CD4-positive, alpha-beta T cell treated with Interleukin-12 subunit alpha and Interleukin-12 subunit beta, for 1 hour (primary cell): ENCODE measurements at regions not wholly inside any gene's neighbourhood (a gene's known extent, or its start where the extent isn't known, plus 50 kb on each side); places are given as distances from the start of the nearest gene placed in this dataset.
"Not testable (repeated sequence)": the region's sequence is repeated elsewhere in the genome, so short reads cannot be mapped to it uniquely, and the experiment has no call there.

Experiments used
- DNase-seq: peaks from one replicate; pipeline ENCODE4 v3.0.0-alpha.2; 2020

DNA sequence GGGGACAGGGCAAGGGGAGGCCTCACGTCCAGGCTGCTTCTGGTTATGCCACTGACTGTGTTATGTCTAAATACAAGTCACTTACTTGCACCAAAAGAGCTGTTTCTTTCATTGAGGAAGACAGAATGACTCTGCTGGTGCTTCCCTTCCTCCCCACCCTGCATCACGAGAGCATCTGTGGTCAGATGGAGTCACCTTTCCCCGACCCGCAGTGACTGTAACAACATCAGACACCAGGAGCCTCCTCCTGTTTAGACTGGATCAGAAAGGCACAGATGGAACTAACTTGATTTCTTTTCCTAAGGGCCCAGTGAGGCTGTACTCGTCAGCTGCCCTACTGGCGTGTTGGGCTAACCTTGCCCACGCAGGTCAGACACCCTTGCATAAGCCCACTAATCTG is 90.3 kb upstream of the ZNF536 start:
- DNase-seq, result no peak

DNA sequence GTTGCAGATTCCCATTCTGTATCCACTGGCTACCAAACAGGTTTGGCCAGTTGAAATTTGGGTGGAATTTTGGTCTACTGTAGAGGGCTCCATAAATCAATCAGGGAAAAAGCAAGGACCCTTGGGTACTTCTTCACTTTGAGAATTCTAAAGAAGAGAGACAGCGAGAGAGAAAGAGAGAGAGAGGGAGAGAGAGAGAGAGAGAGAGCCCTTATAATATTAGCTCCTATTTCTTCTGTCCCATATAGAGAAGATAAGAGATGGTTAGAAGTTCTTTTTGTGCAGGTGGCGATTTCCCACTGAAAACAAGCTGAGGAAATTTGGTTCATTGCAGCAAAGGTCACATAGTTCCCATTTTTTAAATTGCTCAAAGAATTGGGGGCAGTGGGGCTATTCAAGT is 88.6 kb upstream of the ZNF536 start:
- no peak for DNase-seq

DNA sequence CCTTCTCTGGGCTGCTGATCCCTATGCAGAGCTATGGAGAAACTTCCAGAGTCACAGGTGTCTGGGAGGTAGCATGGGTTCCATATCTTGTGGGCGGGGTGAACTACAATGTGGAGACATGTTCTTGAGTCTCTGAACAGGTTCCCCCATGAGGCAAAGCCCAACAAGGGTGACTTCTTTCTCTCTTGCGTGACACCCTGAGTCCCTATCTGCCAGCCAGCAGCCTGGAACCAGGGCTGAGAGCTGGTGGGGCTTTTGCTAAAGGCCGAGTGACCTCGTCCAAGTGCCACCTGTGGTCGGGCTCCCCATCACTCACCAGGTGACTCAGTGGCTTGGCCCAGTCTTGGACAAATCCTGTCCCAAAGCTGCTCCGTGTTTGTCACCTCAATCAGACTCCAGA is 88.0 kb upstream of the ZNF536 start:
- DNase-seq, result no peak

DNA sequence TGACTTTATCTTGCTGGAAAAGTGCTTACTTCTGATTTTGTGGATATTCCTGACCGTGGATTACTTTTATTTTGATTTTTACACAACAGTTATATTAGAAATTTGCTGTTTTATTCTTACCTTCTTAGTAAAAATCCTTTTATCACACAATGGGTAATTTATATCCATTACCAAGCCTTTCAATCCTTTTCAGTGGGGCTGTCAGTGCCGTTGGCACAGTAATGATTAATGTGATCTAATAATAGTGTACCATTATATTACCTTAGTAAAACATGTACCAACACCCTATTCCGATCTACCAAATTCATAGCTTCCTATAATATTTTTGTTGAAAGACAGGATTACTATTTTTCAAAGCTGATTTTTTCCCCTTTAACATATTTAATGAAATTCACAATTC is 87.3 kb upstream of the ZNF536 start:
- no peak for DNase-seq

DNA sequence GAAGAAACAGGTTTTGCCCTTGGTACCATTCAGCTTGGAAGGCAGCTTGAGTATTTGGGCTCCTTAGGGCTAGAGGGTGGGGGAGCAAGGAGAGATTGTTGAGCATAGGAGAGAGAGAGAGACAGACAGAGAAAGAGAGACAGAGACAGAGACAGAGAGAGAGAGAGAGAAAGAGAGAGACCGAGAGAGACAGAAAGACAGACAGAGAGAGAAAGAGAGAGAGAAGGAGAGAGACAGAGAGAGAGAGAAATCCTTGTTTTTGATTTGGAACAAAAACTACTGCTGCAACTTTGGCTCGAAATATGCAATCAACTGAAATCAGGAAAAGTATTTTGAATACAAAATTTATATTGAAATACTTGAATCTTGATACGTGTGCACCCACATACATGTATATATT is 85.8 kb upstream of the ZNF536 start:
- DNase-seq, result no peak

DNA sequence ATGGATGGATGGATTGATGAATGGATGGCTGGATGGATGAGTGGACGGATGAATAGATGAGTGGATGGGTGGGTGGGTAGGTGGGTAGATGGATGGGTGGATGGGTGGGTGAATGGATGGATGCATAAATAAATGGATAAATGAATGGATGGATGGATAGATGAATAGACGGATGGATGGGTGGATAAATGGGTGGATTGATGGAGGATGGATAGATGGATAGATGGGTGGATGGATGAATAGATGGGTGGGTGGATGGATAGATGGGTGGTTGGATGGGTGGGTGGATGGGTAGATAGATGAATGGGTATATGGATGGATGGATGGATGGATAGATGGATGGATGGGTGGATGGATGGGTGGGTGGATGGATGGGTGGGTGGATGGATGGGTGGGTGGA is 84.9 kb upstream of the ZNF536 start:
- DNase-seq, result no peak

DNA sequence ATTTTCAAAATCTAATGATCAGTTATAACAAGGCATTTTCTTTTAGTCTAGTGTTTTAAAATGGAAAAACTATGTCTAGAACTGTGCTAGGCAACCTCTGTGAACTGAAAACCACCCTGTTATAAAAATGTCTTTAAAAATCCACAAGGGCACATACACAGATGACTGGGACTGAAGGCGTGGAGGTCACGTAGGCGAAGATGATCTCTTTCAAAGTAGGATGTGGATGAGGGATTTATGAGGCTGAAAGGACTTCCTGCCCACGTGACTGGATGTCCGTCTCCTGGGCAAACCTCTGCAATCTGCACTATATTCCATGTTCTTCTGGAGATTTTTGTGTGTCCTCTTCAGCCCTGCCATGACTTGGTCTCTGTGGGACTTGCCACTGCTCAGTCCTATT is 84.2 kb upstream of the ZNF536 start:
- no peak for DNase-seq

DNA sequence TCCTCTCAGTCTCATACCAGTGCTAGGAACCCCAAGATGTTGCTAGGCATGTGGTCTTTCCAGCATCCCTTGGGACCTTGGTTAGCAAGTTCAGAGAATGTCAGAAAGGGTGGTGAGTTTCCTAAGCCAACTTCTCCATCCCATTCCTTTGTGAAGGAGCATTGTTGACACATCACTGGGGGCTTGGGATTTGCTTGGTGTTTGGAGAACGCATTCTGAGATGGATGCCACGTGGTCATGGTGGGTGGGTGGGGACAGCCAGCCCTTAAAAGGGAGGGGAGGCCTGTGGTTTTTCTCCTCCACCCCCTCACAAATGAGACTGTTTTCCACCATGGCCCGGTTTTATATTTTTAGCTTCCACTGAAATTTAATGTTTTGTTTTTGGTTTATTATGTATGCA is 83.3 kb upstream of the ZNF536 start:
- DNase-seq, result no peak

DNA sequence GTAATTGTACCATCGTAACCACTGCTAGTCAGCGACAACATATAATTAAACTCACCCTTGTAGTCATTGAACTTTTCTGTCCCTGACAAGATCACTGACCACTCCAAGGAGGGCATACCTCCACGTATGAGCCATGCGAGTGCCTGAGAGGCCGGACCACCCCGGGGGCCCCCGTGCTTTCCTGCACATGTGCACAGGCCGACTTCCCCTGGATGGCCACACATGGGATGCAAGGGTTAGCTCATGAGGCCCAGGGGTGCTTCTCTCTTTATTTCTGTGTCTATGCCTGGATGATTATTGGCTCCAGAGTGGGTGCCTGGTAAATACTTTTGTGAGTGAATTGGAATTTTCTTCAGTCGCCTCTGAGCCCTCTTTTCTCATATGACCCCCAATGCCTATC is 82.8 kb upstream of the ZNF536 start:
- DNase-seq, result no peak

DNA sequence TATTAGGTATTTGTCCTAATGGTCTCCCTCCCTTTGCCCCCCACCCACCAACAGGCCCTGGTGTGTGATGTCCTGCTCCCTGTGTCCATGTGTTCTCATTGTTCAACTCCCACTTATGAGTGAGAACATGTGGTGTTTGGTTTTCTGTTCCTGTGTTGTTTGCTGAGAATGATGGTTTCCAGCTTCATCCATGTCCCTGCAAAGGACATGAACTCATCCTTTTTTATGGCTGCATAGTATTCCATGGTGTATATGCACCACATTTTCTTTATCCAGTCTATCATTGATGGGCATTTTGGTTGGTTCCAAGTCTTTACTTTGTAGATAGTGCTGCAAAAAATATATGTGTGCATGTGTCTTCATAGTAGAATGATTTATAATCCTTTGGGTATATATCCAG is 81.4 kb upstream of the ZNF536 start:
- not testable (repeated sequence) for DNase-seq

DNA sequence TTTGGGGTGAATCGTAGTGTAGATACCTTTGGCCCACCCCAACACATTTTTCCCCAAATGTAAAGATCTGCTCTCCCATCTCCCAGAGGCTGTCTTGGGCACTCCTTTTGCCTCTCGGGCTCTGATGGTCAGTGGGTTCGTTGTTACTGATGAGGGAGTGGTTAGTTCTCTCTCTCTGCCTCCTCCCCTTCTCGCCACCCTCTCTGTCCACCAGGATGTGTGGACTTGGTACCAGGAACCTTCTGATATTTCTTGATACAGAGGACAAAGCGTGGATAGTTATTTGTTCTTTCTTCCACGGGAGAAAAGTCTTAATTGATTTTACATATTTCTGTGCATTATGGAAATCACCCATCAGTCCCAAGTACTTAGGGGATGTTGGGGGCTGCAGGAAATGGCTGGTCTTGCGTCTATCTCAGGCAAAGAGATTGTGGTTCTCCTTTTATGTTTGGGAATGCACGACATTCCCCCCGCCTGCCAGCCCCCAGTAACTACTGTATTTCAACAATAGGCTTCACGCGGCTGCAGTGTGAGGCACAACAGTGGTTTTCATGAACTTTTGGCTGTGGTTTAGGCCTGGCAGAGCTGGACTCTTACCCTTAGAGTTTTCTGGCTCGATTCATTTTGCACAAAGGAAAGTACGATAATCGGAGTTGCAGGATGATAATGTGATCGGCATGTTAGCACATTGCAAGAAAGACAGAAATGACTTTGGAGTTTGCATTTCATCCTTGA is 79.0 kb upstream of the ZNF536 start:
- DNase-seq, result no peak

DNA sequence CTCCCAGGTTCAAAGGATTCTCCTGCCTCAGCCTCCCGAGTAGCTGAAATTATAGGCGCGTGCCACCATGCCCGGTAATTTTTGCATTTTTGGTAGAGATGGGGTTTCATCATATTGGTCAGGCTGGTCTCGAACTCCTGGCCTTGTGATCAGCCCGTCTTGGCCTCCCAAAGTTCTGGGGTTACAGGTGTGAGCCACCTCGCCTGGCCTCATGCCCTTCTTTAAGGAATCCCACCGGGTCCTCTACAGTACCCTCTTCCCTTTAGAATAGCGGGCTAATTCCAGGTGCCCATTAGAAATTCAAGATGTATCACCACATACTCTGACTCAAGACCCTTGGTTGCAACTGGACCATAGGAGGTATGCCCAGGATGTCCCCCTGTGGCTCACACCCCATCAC is 74.2 kb upstream of the ZNF536 start:
- no peak for DNase-seq

DNA sequence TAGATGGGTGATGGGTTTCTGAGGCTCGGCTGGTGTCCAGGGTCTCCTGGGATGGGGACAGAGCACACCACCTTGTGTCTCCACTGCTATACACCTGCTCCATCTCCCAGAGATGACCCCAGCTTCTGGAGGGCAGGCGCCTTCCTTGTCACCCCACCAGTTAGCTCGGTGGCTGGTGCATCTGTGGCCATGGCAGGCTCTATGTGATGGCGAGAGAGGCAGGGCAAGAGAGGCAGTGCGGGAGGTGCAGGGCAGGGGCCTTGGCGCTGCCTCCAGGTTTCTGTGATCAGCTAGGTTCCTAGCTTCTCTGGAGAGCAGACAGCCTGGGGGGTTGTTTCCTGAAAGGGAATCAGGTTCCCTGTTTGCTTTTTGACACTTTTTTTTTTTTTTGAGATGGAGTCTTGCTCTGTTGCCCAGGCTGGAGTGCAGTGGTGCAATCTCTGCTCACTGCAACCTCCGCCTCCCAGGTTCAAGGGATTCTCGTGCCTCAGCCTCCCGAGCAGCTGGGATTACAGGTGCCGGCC is 69.0 kb upstream of the ZNF536 start:
- DNase-seq, result no peak

DNA sequence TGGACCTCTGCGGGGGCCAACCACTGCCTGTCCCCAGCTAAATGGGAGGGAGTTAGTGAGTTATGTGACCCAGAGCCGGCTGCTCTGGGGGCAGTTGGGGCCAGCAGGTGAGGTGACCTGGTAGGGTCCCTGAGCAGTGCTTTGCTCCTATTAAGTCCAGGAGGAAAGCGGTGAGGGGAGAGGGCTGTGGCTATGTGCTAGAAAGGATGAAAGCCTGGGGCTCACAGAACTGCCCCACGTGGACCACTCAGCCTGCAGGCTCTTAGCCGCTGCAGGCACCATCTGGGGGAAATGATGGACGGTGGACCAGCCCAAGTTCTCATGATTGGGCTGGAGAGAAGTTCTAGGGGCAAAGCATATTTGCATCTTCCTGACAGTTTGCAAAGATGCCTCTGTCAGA is 67.6 kb upstream of the ZNF536 start:
- no peak for DNase-seq

DNA sequence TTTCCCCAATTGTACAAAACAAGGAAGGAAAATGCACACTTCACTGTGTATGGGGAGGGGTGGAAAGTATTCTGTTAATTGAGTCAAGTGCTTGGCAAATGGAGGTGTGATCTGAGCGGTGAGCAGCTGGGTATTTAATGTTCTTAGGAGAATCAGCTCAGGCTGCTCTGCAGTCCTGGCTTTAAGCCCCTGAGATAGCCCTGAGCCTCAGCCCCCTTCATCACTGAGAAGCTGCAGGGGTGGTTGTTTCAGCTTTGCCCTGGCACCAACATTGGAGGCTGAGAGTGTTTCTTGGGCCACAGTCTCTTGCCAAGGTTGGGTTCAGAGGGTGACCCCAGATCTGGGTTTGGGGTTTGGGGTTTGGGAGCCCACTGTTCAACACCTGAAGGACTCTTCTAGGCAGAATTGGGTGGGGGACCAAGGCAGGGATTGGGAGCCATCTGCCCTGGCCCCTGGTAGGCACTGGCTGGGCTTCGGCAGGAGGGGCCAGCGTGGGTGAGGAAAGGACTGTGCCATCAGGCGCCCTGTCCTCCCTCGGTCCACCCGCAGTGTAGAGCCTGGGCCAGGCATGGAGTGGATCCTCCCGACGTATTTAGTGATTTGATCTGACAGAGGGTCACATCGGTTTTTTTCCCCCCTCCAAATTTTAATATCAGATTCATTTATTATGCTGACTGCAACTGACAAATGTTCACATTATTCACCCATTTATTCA is 66.7 kb upstream of the ZNF536 start:
- DNase-seq, result no peak

DNA sequence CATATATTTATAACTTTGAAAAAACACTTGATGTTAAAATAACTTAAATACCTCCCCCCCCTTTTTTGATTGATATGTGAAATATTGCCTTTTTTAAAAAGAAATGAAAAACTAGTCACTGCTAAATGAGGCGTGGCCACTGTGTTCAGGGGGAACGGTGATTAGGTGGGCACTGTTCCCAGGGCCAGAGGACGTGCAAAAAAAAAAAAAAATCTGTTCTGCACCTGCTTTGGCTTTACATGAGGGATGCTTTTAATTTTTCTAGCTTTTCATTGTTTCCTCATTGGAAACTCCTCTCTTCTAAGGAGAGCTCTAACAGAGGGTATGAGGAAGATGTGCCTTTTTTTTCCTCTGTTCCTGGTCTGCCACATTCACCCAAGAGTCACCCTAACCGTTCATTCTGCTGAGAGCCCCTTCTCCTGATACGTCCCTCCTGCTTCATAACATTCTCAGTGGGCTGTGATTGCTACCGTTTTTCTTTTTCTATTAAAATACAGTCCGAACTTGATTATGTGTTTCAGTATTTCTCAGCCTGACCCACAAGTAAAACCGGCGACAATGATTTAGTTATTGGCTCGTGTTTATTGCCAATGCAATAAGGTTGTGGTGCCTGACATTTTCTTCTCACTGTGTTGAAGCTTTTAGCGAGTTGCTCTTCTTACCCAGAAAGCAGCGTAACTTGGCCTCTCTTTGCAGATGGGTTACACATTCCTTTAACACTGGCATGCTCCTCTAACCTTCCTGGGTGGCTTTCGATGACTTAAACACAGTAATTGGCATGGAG is 64.8 kb upstream of the ZNF536 start:
- no peak for DNase-seq

DNA sequence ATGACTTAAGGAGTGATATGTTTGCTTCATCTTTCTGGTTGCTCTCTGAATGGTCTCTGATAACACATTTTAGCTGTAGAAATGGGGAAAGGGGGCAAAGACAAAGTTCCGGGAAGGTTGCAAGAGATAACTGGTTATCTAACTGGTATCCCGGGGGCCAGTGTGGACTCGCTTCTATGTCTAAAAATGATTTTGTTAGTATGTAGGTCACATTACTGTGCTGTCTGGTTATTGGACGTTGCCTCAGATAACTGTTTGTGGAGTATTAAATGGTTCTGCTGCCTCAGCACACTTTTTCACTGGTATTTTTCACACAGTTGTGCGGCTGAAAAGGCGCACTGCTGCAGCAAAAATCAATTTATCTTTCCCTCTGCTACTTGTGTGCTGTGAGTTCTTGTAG is 63.0 kb upstream of the ZNF536 start:
- DNase-seq, result no peak

DNA sequence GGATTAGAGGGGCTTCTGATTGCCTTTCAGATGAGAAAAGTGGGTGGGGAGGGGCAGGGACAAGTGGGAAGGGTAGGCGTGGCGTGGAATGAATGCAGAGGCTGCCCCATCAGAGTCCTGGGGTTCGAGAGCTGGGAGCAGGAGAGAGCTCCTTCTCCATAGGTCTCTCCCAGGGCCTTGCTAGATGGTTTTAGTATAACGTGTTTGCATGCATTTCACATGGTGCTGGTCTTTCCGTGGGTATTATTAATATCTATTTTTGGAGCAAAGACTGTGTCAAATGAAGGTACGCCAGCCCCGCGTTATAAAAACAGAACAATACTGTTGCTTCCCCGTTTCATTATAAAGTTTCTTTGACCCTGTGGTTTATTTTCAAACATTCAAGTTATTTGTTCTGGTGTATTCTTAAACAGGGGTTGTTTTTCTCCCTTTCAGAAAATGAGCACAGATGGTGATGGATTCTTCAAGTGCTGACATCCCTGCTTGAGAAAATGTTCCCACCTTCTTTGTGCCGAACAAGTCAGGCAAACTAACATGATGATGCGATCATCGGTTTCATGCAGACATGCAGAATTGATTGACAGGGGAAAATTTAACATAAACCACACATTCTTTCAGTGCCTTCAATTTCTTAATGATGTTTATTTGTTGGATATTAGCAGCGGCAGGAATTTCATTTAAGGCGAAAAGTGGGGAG is 62.1 kb upstream of the ZNF536 start:
- no peak for DNase-seq

DNA sequence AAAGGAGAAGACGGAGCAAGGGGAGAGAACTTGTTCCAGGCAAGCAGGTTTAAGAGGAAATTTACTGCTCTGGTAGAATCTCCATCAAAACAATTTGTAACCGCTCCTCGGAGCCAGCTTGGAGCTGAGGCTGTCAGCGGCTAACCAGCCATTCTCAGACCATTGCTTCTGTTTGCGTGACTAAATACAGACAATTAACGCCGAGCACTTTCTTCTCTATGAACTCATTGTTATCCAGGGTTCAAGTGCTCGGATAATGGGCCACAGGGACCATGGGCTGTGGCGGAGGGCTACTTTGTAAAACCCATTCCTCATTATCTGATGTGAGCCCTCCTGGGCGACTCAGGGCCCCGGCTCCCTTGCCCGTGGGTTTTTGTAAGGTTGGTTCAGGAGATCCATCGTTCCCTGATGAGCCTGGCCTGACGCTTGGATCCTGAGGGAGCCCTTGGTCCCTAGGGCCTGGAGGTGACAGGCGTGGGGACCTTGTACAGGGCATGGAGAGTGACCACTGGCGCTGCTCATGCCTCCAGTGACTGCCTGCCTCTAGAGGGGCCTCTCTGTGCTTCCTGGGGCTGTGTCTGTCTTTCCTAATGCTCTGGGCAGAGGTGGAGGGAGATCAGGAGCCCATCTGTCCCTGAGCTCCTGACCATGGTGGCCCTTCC is 61.5 kb upstream of the ZNF536 start:
- DNase-seq, result no peak

DNA sequence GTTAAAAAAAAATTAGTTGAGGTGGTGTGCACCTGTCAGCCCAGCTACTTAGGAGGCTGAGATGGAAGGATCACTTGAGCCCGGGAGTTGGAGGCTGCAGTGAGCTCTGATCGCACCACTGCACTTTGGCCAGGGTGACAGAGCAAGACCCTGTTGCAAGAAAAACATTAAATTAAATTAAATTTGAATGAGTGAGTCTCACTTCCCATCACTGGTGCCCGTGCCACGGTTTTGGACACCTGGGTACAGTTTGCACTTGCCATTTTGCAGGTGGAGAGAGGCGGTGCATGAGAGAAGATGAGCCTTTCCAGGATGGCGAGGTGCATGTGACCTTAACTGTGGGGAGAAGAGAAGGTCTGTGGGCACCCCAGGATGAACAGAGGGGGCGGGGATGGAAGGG is 60.3 kb upstream of the ZNF536 start:
- no peak for DNase-seq

DNA sequence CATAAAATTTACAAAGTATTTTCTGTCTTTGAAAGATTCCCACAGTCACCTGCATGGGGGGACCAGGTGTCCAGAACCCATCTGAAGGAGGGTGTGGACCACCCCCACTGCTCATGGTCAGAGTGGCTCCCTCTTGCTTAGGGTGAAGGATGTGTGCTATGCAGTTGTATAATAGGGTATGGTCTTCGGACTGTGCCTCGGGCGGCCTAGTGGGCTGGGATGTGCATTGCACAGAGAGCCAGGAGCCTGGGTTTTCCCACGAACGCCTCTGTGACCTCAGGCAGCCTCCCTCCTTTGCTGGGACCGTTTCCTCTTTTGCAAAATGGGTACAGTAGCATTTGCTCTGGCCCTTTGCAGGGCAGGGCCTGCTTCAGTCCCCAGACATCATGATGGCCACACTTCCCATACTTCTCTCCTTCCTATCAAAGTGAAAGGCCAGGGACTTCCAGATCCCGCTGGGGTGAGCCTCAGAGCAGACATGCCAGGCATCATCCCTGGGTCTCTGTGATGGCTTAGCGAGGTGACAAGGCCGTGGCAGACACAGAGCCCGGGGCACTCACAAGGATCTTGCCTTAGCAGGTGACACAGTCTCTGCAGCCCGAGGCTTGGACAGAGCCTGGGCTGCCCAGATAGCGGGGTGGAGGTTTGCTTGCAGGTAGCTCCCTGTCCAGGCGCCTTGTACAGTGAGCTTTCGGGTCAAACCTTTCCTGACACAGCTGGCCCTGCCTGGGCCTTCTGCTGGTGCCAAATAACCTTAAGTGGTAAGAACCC is 59.4 kb upstream of the ZNF536 start:
- no peak for DNase-seq

DNA sequence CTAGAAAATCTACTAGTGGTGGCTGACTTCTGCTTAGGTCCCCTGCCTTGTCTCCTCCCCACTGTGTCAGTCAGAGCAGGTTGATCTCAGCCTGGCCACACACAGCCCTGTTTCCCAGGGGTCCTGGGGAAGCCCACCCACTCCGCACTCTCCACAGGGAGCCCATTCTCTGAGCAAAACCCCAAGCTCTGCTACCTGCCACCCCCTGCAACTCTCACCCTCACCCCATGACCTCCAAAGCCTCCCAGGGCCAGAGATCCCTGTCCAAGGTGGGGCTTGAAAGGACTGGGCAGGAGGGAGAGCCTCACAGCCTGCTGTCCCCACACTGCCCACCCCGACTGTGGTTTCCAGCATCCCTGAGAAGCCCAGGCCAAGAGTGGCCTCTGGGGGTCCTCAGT is 58.8 kb upstream of the ZNF536 start:
- no peak for DNase-seq
